Stimulated activated naive CD8-positive, alpha-beta T cell treated with anti-CD3 and anti-CD28 coated beads, Interleukin-15, amount 100 ng/mL, for 72 hours (primary cell): ENCODE measurements at regions not wholly inside any gene's neighbourhood (a gene's known extent, or its start where the extent isn't known, plus 50 kb on each side); places are given as distances from the start of the nearest gene placed in this dataset.

Experiments
- ATAC-seq: fragments of 150-1000 bp; cut with Tn5 transposase; 2 replicates; pipeline ENCODE4 v1.10.0; 2021; ENCODE audit warnings: mild to moderate bottlenecking, moderate library complexity
- DNase-seq, 2 donors: peaks; one replicate each; pipeline ENCODE4 v3.0.0; 2021 to 2022
- H3K27ac Mint-ChIP-seq, 2 donors: one replicate each; pipeline ENCODE4 v1.8.0; 2022; ENCODE audit warnings: mild to moderate bottlenecking in 2 of 2, mixed read lengths in 2 of 2, moderate library complexity in 2 of 2
- H3K27me3 Mint-ChIP-seq: one replicate; pipeline ENCODE4 v1.8.0; 2022; ENCODE audit warnings: mixed read lengths
- H3K4me1 Mint-ChIP-seq: one replicate; pipeline ENCODE4 v1.8.0; 2022; ENCODE audit warnings: mild to moderate bottlenecking, mixed read lengths
- H3K4me3 Mint-ChIP-seq, 2 donors: one replicate each; pipeline ENCODE4 v1.8.0; 2022; ENCODE audit warnings: mild to moderate bottlenecking in 2 of 2, mixed read lengths in 2 of 2, moderate library complexity in 1 of 2
- H3K9me3 Mint-ChIP-seq, 2 donors: one replicate each; pipeline ENCODE4 v1.8.0; 2022; ENCODE audit warnings: mixed read lengths in 2 of 2

GRCh38 chr4:44017422-44017739 lies 431.2 kb downstream of the KCTD8 start:
- Mint-ChIP-seq H3K9me3 (peaks cover 9 to 13% of the 10 kb centered on the region in 2 donors), H3K4me3 (no peak overlapping the region), H3K4me1 (no peaks in the 10 kb centered on the region), H3K27ac (no peak overlapping the region), H3K27me3 (no peaks in the 10 kb centered on the region)
- ATAC-seq: no peak
- no peak for DNase-seq

DNA sequence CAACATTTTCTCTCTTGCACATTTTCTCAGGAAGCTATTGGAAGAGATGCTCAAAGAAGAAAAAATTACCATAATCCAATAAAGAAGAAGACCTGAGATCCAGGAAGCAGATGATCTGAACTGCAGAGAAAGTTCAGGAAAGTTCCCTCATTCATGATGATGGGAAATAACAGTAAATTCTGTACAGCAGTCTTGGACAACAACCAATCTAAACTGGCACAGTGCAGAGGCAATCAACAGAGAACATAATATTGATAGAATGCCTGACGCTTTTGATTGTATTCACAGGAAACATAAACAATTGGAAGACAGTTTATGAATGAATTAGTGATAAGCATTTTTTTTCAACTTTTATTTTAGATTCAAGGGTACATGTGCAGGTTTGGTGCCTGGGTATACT lies 428.9 kb downstream of the KCTD8 start:
- Mint-ChIP-seq H3K27me3 (no peaks in the 10 kb centered on the region), H3K4me1 (no peaks in the 10 kb centered on the region), H3K4me3 (no peak overlapping the region), H3K27ac (no peak overlapping the region), H3K9me3 (peaks cover 0 to 17% of the 10 kb centered on the region in 2 donors)
- DNase-seq (no peak), ATAC-seq (no peak)

DNA sequence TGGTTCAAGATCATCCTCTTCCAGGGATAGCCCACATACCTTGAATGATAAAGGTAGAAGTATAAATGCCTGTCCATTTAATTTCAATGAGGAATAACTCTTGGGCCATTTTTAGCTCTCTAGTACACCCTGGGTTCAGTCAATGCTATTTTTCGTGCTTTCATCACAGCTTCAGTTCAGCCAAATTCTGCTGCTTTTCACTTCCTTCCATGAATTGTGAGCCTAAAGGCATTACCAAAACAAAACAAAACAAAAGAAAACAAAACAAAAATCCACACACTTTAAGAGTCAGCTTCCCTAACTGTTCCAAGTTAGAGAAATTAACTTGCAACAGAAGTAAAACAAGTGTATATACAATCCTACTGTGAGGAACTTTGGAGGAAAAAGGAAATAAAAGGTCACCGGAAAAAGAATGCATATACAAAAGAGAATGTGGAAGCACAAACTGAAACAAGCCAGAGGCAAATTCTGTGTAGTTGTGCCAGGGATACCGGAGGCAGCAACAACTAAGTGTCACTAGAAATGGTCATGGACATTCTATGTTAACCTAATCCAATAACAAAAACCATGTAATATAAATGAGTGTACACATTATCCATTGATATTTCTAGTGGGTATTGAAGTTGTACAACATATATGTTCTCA lies 423.1 kb downstream of the KCTD8 start:
- H3K4me3 Mint-ChIP-seq: no peak overlapping the region
- no peak overlapping the region for H3K27ac Mint-ChIP-seq
- no peaks in the 10 kb centered on the region for H3K4me1 Mint-ChIP-seq
- ATAC-seq: no peak
- H3K9me3 Mint-ChIP-seq: peaks cover 5 to 12% of the 10 kb centered on the region in 2 donors
- DNase-seq: no peak
- no peaks in the 10 kb centered on the region for H3K27me3 Mint-ChIP-seq

DNA sequence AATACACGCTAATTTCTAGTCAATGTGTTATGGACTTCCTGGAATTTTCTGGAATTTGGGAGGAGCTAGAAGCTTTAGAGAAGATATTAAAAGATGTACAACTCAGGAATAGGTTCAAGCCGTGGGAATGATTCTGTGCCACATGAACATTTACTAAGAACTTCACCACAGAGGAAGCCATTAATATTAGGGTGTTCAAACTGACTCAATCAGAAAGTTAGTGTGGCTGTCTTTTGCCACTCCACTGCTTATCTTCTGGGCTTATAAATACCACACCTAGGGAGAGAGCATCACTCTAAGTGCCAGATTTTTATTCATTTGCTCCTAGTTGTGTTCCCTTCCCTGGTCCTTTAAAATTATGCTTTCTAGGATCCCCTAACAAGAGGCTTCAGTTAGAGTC lies 409.8 kb downstream of the KCTD8 start:
- no peak for ATAC-seq
- DNase-seq: no peak
- Mint-ChIP-seq H3K4me3 (no peak overlapping the region), H3K27ac (no peak overlapping the region), H3K4me1 (no peaks in the 10 kb centered on the region), H3K27me3 (no peaks in the 10 kb centered on the region), H3K9me3 (peaks cover 10% of the 10 kb centered on the region in 2 donors)

- Mint-ChIP-seq H3K27ac (no peak overlapping the region), H3K4me3 (no peak overlapping the region), H3K27me3 (no peaks in the 10 kb centered on the region), H3K4me1 (no peaks in the 10 kb centered on the region), H3K9me3 (peaks cover 5 to 9% of the 10 kb centered on the region in 2 donors)
- ATAC-seq (no peak), DNase-seq (no peak)
Measured at GRCh38 chr4:44046491-44046890, 402.1 kb downstream of the KCTD8 start.

DNA sequence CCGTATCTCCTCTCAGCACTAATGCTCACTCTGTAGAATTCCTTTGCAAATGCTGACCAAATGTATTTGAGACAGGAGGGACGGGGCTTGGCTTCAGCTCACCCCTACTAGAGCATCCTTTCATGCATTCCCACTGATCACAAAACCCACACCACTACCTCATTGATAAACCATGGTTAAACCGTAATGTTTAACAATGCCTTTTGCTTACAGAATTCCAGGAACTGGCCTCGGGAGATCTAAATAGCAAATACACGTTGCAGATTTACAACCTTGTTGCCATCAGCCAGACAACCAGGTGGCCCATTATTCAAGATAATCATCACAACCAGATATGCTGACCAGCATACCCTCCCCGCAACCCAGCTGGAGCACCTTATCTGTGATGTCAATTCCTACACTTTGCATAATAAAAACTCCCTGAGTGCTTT lies 391.9 kb downstream of the KCTD8 start:
- H3K9me3 Mint-ChIP-seq: peaks cover 9 to 10% of the 10 kb centered on the region in 2 donors
- no peaks in the 10 kb centered on the region for H3K4me1 Mint-ChIP-seq
- ATAC-seq (no peak), DNase-seq (no peak)
- no peaks in the 10 kb centered on the region for H3K27me3 Mint-ChIP-seq
- H3K27ac Mint-ChIP-seq: no peak overlapping the region
- no peak overlapping the region for H3K4me3 Mint-ChIP-seq

DNA sequence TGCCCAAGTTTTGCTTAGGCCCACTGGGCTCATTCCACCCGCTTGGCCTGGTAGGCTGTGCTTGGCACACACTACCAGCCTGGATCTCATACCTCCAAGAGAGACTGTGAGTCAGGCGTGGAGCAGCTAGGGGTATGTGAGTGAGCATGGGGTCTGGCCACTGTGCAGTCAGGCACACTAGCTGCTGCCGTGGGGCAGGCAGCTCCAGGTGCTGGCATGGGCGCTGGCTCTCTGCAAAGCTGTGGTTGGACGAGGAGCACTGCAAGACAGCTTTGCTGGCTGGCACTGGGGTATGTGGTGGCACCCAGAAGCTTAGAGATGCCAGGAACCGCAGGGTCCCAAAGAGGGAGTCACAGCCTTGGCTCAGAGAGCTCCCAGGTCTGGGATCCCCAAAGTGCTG lies 377.8 kb downstream of the KCTD8 start:
- H3K27ac Mint-ChIP-seq: no peak overlapping the region
- ATAC-seq (no peak), DNase-seq (no peak)
- H3K4me3 Mint-ChIP-seq: no peak overlapping the region
- no peaks in the 10 kb centered on the region for H3K9me3 Mint-ChIP-seq
- no peaks in the 10 kb centered on the region for H3K4me1 Mint-ChIP-seq
- H3K27me3 Mint-ChIP-seq: no peaks in the 10 kb centered on the region

- no peak for DNase-seq
- Mint-ChIP-seq H3K4me3 (no peak overlapping the region), H3K9me3 (no peaks in the 10 kb centered on the region), H3K27ac (no peak overlapping the region), H3K4me1 (no peaks in the 10 kb centered on the region), H3K27me3 (no peaks in the 10 kb centered on the region)
- ATAC-seq: peak; percentile 37
Measured at GRCh38 chr4:44071959-44072955, 376.4 kb downstream of the KCTD8 start.

- ATAC-seq: no peak
- no peak overlapping the region for H3K4me3 Mint-ChIP-seq
- H3K27ac Mint-ChIP-seq: no peak overlapping the region
- H3K4me1 Mint-ChIP-seq: no peaks in the 10 kb centered on the region
- DNase-seq: no peak
- no peaks in the 10 kb centered on the region for H3K27me3 Mint-ChIP-seq
- H3K9me3 Mint-ChIP-seq: peaks cover 15 to 20% of the 10 kb centered on the region in 2 donors
Measured at GRCh38 chr4:44086753-44087152, 361.9 kb downstream of the KCTD8 start.

DNA sequence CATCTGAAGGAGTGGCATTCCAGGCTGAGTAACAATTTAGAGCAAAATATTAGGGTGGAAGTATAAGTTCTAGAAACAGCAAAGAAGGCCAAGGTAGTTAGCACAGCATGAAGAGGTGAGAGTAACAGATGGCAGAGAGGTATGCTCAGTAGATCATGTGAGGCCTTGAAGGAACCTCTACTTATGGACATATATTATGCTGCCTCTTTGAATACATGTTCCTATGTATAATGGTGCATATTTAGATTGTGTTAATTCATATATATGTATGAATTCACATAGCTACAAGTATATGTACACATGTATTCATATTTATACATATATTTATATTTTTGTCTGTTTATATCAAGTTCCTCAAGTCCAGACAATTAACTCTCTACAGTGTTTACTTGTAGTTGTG lies 355.2 kb downstream of the KCTD8 start:
- Mint-ChIP-seq H3K27ac (no peak overlapping the region), H3K27me3 (no peaks in the 10 kb centered on the region), H3K9me3 (peaks cover 8 to 10% of the 10 kb centered on the region in 2 donors), H3K4me1 (no peaks in the 10 kb centered on the region), H3K4me3 (no peak overlapping the region)
- ATAC-seq (no peak), DNase-seq (no peak)

GRCh38 chr4:44098973-44099372 lies 349.6 kb downstream of the KCTD8 start:
- ATAC-seq (no peak), DNase-seq (no peak)
- Mint-ChIP-seq H3K27me3 (no peaks in the 10 kb centered on the region), H3K9me3 (peaks cover 22 to 29% of the 10 kb centered on the region in 2 donors), H3K27ac (no peak overlapping the region), H3K4me3 (no peak overlapping the region), H3K4me1 (no peaks in the 10 kb centered on the region)

- Mint-ChIP-seq H3K27ac (no peak overlapping the region), H3K9me3 (peaks cover 28 to 42% of the 10 kb centered on the region in 2 donors), H3K4me3 (no peak overlapping the region), H3K4me1 (no peaks in the 10 kb centered on the region), H3K27me3 (no peaks in the 10 kb centered on the region)
- no peak for DNase-seq
- ATAC-seq: no peak
Measured at GRCh38 chr4:44100456-44100855, 348.2 kb downstream of the KCTD8 start.

DNA sequence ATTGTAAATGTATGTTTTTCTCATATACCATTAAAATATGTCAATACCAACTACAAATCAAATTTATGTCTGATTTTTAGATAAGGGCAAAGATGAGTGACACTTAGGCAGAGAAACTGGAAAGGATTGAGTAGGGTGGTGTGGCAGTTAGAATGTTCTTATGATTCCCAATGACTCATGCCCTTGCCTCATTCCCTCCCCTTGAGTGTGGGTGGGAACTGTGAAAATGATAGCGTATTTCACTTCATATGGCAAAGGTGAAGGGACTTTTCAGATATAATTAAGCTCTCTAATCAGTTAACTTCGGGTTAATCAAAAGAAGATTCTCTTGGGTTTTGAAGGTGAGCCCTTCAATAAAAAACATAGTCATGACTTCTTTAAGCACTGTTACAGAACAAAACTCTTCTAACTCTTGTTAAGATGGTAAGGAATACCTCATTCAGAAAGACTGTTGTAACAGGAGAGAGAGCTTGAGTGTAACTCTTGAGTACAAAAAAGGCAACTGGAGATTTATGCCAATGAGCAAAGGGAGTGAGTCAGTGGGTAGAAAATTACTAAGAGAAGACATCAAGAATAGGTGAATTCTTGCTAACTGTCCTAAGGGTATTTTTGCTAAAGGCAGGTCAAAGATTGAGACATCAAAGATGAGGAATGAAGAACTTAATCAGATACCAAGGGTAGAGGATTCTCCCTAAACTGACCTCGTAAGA lies 329.5 kb downstream of the KCTD8 start:
- Mint-ChIP-seq H3K9me3 (peaks cover 0 to 12% of the 10 kb centered on the region in 2 donors), H3K27ac (no peak overlapping the region), H3K4me3 (no peak overlapping the region), H3K4me1 (no peaks in the 10 kb centered on the region), H3K27me3 (no peaks in the 10 kb centered on the region)
- DNase-seq: no peak
- no peak for ATAC-seq

DNA sequence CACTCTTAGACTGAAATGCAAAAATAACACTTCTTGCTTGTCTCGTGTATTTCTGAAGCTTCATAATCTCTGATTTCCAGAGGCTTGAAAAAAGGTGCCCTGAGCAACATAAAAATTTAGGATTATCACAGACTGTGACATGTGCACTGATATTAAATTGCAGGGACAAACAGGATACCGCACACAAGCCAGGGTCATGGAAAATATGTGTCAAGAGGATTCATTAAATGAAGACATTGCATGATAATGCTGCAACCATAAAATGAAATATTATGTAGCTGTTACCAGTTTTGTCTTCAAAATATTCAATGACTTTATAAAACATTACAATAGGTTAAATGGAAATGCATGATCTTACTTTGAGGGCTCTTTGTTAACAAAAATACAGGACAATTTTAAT lies 328.0 kb downstream of the KCTD8 start:
- no peak overlapping the region for H3K27ac Mint-ChIP-seq
- ATAC-seq (no peak), DNase-seq (no peak)
- peaks cover 0 to 14% of the 10 kb centered on the region in 2 donors for H3K9me3 Mint-ChIP-seq
- H3K4me3 Mint-ChIP-seq: no peak overlapping the region
- H3K27me3 Mint-ChIP-seq: no peaks in the 10 kb centered on the region
- no peaks in the 10 kb centered on the region for H3K4me1 Mint-ChIP-seq

DNA sequence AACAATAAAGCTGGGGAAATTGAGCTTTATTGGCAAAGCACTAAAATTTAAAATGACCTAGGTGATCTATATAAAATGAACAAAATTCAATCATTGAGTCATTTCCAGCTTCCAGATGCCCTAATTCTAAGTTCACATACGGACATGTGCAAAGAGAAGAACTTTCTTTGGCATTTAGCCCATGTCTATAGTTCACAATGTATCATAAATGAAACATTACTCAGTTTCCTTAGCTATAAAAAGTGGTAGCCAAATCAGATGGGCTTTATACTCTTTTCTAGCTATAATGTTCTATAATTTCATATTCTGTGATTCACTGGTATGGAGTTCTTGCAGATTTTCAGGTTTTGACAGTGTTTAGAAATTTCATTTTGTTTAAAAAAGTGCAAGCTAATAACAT lies 327.4 kb downstream of the KCTD8 start:
- Mint-ChIP-seq H3K27ac (no peak overlapping the region), H3K4me1 (no peaks in the 10 kb centered on the region), H3K4me3 (no peak overlapping the region), H3K27me3 (no peaks in the 10 kb centered on the region), H3K9me3 (peaks cover 0 to 14% of the 10 kb centered on the region in 2 donors)
- ATAC-seq: no peak
- DNase-seq: no peak
